Lower leg skin (tissue), 4 donors: ENCODE measurements at regions not wholly inside any gene's neighbourhood (a gene's known extent, or its start where the extent isn't known, plus 50 kb on each side); places are given as distances from the start of the nearest gene placed in this dataset.

Experiments used
- DNase-seq, 2 donors: peaks; one replicate each; pipeline ENCODE4 v3.0.0-alpha.2; 2019; ENCODE audit warnings: low spot score in 2 of 2
- H3K4me3 ChIP-seq: fragments of 200-600 bp; sonication (generic); 2 replicates; pipeline ENCODE4 v1.5.1; 2017; ENCODE audit warnings: mild to moderate bottlenecking, low read depth; ENCODE audit not compliant: poor library complexity, severe bottlenecking
- CTCF ChIP-seq, 3 donors: fragments of 450-650 bp; IDR thresholded peaks; one replicate each; pipeline ENCODE4 v1.5.1; 2016; ENCODE audit warnings: antibody characterized with exemption in 3 of 3, mild to moderate bottlenecking in 3 of 3, moderate library complexity in 2 of 3
- POLR2A ChIP-seq, 2 donors: fragments of 450-650 bp; IDR thresholded peaks; one replicate each; pipeline ENCODE4 v1.6.1; 2016 to 2017; ENCODE audit warnings: antibody characterized with exemption in 2 of 2, mild to moderate bottlenecking in 1 of 2, moderate library complexity in 1 of 2
- WGBS, 2 donors: methylation state at CpG; one replicate each; pipeline ENCODE4 v1.1.5; 2018; 5-methylcytosine and 5-hydroxymethylcytosine counted together
- intact Hi-C: fragments of 100-400 bp; cut with DNase I; formaldehyde crosslinking; loops from one replicate; pipeline ENCODE4 v1.15.0; 2023; ENCODE audit warnings: low total_unique reads

- no peak overlapping the region for H3K4me3 ChIP-seq
- 80 to 87% methylated on average over 2 of the region's 2 CpGs for WGBS, 2 donors
- intact Hi-C loops, result no loop called here
- no peak for DNase-seq
- TF ChIP-seq CTCF (IDR thresholded peaks at IDR 0.05) (no peak), POLR2A (IDR thresholded peaks at IDR 0.05) (no peak)
Measured at GRCh38 chr18:64238076-64238475, 89.2 kb upstream of the LINC00305 start.

- DNase-seq, result no peak
Measured at GRCh38 chr18:64234321-64234720, 85.4 kb upstream of the LINC00305 start.

GRCh38 chr18:64233851-64234250 lies 85.0 kb upstream of the LINC00305 start:
- 64 to 67% methylated on average over 1 of the region's 1 CpG for WGBS, 2 donors
- TF ChIP-seq POLR2A (IDR thresholded peaks at IDR 0.05) (no peak), CTCF (IDR thresholded peaks at IDR 0.05) (no peak)
- no peak for DNase-seq
- H3K4me3 ChIP-seq, result no peak overlapping the region
- intact Hi-C loops, result no loop called here

More at GRCh38 chr18:64234321-64234720, 85.4 kb upstream of the LINC00305 start:
- H3K4me3 ChIP-seq, result no peak overlapping the region
- TF ChIP-seq CTCF (IDR thresholded peaks at IDR 0.05) (no peak), POLR2A (IDR thresholded peaks at IDR 0.05) (no peak)
- WGBS, 2 donors, result 66 to 67% methylated on average over 3 of the region's 3 CpGs
- intact Hi-C loops, result no loop called here

GRCh38 chr18:64220941-64221340 lies 72.1 kb upstream of the LINC00305 start:
- DNase-seq, result no peak
- intact Hi-C loops, result no loop called here
- TF ChIP-seq POLR2A (IDR thresholded peaks at IDR 0.05), result no peak
- TF ChIP-seq CTCF (IDR thresholded peaks at IDR 0.05), result no peak
- WGBS, 2 donors, result 87 to 93% methylated on average over 2 of the region's 2 CpGs
- no peak overlapping the region for H3K4me3 ChIP-seq

GRCh38 chr18:64219517-64219916 lies 70.6 kb upstream of the LINC00305 start:
- WGBS, 2 donors, result 59 to 66% methylated on average over 4 of the region's 4 CpGs
- no peak for DNase-seq
- no peak overlapping the region for H3K4me3 ChIP-seq
- no peak for TF ChIP-seq POLR2A (IDR thresholded peaks at IDR 0.05)
- TF ChIP-seq CTCF (IDR thresholded peaks at IDR 0.05), result no peak
- intact Hi-C loops, result no loop called here

- WGBS, 2 donors, result 81 to 82% methylated on average over 5 of the region's 5 CpGs
- H3K4me3 ChIP-seq, result no peak overlapping the region
- DNase-seq, result no peak
- TF ChIP-seq POLR2A (IDR thresholded peaks at IDR 0.05) (no peak), CTCF (IDR thresholded peaks at IDR 0.05) (no peak)
- intact Hi-C loops, result no loop called here
Measured at GRCh38 chr18:64210401-64210949, 61.6 kb upstream of the LINC00305 start.
